Stomach smooth muscle (tissue), 2 donors: ENCODE measurements at regions not wholly inside any gene's neighbourhood (a gene's known extent, or its start where the extent isn't known, plus 50 kb on each side); places are given as distances from the start of the nearest gene placed in this dataset.

Source experiments
- H3K27ac ChIP-seq: one replicate; pipeline ENCODE4 v1.7.0; 2013; ENCODE audit warnings: mild to moderate bottlenecking, low read length, inconsistent platforms
- H3K27me3 ChIP-seq, 2 donors: one replicate each; pipeline ENCODE4 v1.7.0; 2013; ENCODE audit warnings: low read length in 2 of 2; ENCODE audit not compliant: insufficient read depth in 2 of 2, control insufficient read depth in 1 of 2
- H3K36me3 ChIP-seq, 2 donors: one replicate each; pipeline ENCODE4 v1.7.0; 2013; ENCODE audit warnings: low read length in 2 of 2; ENCODE audit not compliant: control insufficient read depth in 2 of 2, insufficient read depth in 2 of 2
- H3K4me1 ChIP-seq: one replicate; pipeline ENCODE4 v1.7.0; 2013; ENCODE audit warnings: low read length; ENCODE audit not compliant: control insufficient read depth, insufficient read depth
- H3K4me3 ChIP-seq, 2 donors: one replicate each; pipeline ENCODE4 v1.7.0; 2013; ENCODE audit warnings: low read length in 2 of 2
- H3K9ac ChIP-seq, 2 donors: one replicate each; pipeline ENCODE4 v1.7.0; 2013; ENCODE audit warnings: low read length in 2 of 2, mild to moderate bottlenecking in 1 of 2
- H3K9me3 ChIP-seq, 2 donors: one replicate each; pipeline ENCODE4 v1.7.0; 2013; ENCODE audit warnings: low read length in 2 of 2; ENCODE audit not compliant: control insufficient read depth in 2 of 2
- donor health status: healthy.
- donor health status: Pancreatic carcinoma.

- Histone ChIP-seq H3K27ac (no peak overlapping the region), H3K36me3 (no peaks in the 10 kb centered on the region), H3K4me1 (peaks cover 6% of the 10 kb centered on the region), H3K9me3 (no peaks in the 10 kb centered on the region), H3K9ac (no peak overlapping the region), H3K4me3 (no peak overlapping the region), H3K27me3 (no peaks in the 10 kb centered on the region)
Observed at GRCh38 chr2:15711126-15711860, 119.6 kb downstream of the DDX1 start.

- Histone ChIP-seq H3K9me3 (no peaks in the 10 kb centered on the region), H3K9ac (no peak overlapping the region), H3K36me3 (no peaks in the 10 kb centered on the region), H3K4me1 (peaks cover 6% of the 10 kb centered on the region), H3K4me3 (no peak overlapping the region), H3K27ac (no peak overlapping the region), H3K27me3 (no peaks in the 10 kb centered on the region)
Observed at GRCh38 chr2:15712551-15713342, 121.1 kb downstream of the DDX1 start.

- Histone ChIP-seq H3K27me3 (no peaks in the 10 kb centered on the region), H3K36me3 (no peaks in the 10 kb centered on the region), H3K9me3 (no peaks in the 10 kb centered on the region), H3K9ac (no peak overlapping the region), H3K4me1 (peaks cover 6% of the 10 kb centered on the region), H3K4me3 (no peak overlapping the region), H3K27ac (no peak overlapping the region)
Observed at GRCh38 chr2:15713475-15713874, 121.8 kb downstream of the DDX1 start.

GRCh38 chr2:15714002-15714401, 122.3 kb downstream of the DDX1 start:
- Histone ChIP-seq H3K9ac (no peak overlapping the region), H3K27me3 (no peaks in the 10 kb centered on the region), H3K36me3 (no peaks in the 10 kb centered on the region), H3K4me3 (no peak overlapping the region), H3K27ac (no peak overlapping the region), H3K9me3 (no peaks in the 10 kb centered on the region), H3K4me1 (peaks cover 5% of the 10 kb centered on the region)

- no peak overlapping the region for H3K27ac ChIP-seq
- no peaks in the 10 kb centered on the region for H3K36me3 ChIP-seq
- peaks cover 1% of the 10 kb centered on the region for H3K4me1 ChIP-seq
- H3K4me3 ChIP-seq, result no peak overlapping the region
- H3K9me3 ChIP-seq, result no peaks in the 10 kb centered on the region
- no peaks in the 10 kb centered on the region for H3K27me3 ChIP-seq
- H3K9ac ChIP-seq, result no peak overlapping the region
Observed at GRCh38 chr2:15714609-15715008, 122.9 kb downstream of the DDX1 start.

- Histone ChIP-seq H3K27me3 (no peaks in the 10 kb centered on the region), H3K27ac (no peak overlapping the region), H3K4me1 (no peaks in the 10 kb centered on the region), H3K4me3 (no peak overlapping the region), H3K9ac (no peak overlapping the region), H3K9me3 (no peaks in the 10 kb centered on the region), H3K36me3 (no peaks in the 10 kb centered on the region)
Observed at GRCh38 chr2:15715596-15715995, 123.9 kb downstream of the DDX1 start.

- H3K4me1 ChIP-seq, result no peaks in the 10 kb centered on the region
- H3K27me3 ChIP-seq, result no peaks in the 10 kb centered on the region
- H3K27ac ChIP-seq, result no peak overlapping the region
- H3K36me3 ChIP-seq, result no peaks in the 10 kb centered on the region
- no peak overlapping the region for H3K4me3 ChIP-seq
- H3K9ac ChIP-seq, result no peak overlapping the region
- H3K9me3 ChIP-seq, result no peaks in the 10 kb centered on the region
Observed at GRCh38 chr2:15718103-15718943, 126.7 kb downstream of the DDX1 start.

- H3K9ac ChIP-seq, result no peak overlapping the region
Observed at GRCh38 chr2:15718944-15719323, 127.3 kb downstream of the DDX1 start.

GRCh38 chr2:15719566-15720313, 128.1 kb downstream of the DDX1 start:
- Histone ChIP-seq H3K9ac (no peak overlapping the region), H3K27me3 (no peaks in the 10 kb centered on the region), H3K4me1 (no peaks in the 10 kb centered on the region), H3K27ac (no peak overlapping the region), H3K4me3 (no peak overlapping the region), H3K9me3 (no peaks in the 10 kb centered on the region), H3K36me3 (no peaks in the 10 kb centered on the region)

More at GRCh38 chr2:15718944-15719323, 127.3 kb downstream of the DDX1 start:
- H3K4me1 ChIP-seq, result no peaks in the 10 kb centered on the region
- H3K9me3 ChIP-seq, result no peaks in the 10 kb centered on the region
- H3K27me3 ChIP-seq, result no peaks in the 10 kb centered on the region
- no peaks in the 10 kb centered on the region for H3K36me3 ChIP-seq
- H3K4me3 ChIP-seq, result no peak overlapping the region
- H3K27ac ChIP-seq, result no peak overlapping the region
